ENCODE measurements at regions not wholly inside any gene's neighbourhood (a gene's known extent, or its start where the extent isn't known, plus 50 kb on each side); places are given as distances from the start of the nearest gene placed in this dataset.

DNA sequence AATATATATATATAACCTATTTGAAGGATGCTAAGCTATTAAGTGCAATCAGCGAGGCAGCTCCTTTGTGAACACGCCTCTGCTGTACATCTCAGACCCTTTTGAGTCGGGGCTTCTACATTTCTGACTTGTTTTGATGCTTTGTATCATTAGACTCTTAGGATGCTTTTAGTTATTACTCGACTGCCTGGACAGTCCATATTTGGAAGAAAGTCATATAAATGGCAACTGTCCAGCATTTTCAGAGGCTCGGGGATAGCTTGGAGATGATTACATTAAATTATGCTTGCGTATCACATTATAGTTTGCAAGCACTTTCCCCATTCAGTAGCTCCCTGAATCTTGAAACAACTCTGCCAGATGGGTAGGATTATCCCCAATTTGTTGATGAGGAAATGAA is 257.9 kb downstream of the PTEN start:
- TF ChIP-seq CTCF (conservative IDR thresholded peaks at IDR 0.05 in 1 of 2, IDR thresholded peaks at IDR 0.05 in 1 of 2; ENCODE audit: extremely low read depth in 1 of 2, insufficient read depth in 1 of 2, low read depth in 1 of 2, low read length in 2 of 2) (no peak), EZH2 (IDR thresholded peaks at IDR 0.05; ENCODE audit: borderline replicate concordance, low read length) (no peak)
